Adrenal gland (tissue), 9 donors: ENCODE measurements at regions not wholly inside any gene's neighbourhood (a gene's known extent, or its start where the extent isn't known, plus 50 kb on each side); places are given as distances from the start of the nearest gene placed in this dataset.

ENCODE experiments used
- DNase-seq, 7 donors: peaks; one replicate each; pipeline ENCODE4 v3.0.0-alpha.2; 2019 to 2020
- H3K27ac ChIP-seq, 5 donors: fragments of 200-600 bp; sonication (generic) in 4 of 5; 1 replicate in 3 of 5; 2 replicates in 2 of 5; pipeline versions ENCODE4 v1.5.1 to v1.8.0; 2016 to 2020; ENCODE audit warnings: mild to moderate bottlenecking in 1 of 5
- H3K27me3 ChIP-seq: fragments of 200-600 bp; 2 replicates; pipeline ENCODE4 v1.8.0; 2021
- H3K36me3 ChIP-seq, 2 donors: fragments of 200-600 bp; replicated peaks in 1 of 2; 1 replicate in 1 of 2; 2 replicates in 1 of 2; pipeline versions ENCODE4 v1.5.1 to v1.8.0; 2018 to 2022
- H3K4me1 ChIP-seq, 2 donors: fragments of 200-600 bp; replicated peaks in 1 of 2; 1 replicate in 1 of 2; 2 replicates in 1 of 2; pipeline versions ENCODE4 v1.5.1 to v1.8.0; 2018 to 2021
- H3K4me3 ChIP-seq, 4 donors: fragments of 200-600 bp; sonication (generic) in 3 of 4; one replicate each; pipeline ENCODE4 v1.5.1; 2016 to 2018
- H3K9me3 ChIP-seq, 3 donors: fragments of 200-600 bp; sonication (generic) in 1 of 3; replicated peaks in 1 of 3; 1 replicate in 2 of 3; 2 replicates in 1 of 3; pipeline versions ENCODE4 v1.5.1 to v1.8.0; 2016 to 2021
- POLR2A ChIP-seq, 2 donors: fragments of 450-650 bp; IDR thresholded peaks; one replicate each; pipeline ENCODE4 v1.6.1; 2017; ENCODE audit warnings: antibody characterized with exemption in 2 of 2, mild to moderate bottlenecking in 2 of 2, moderate library complexity in 1 of 2
- WGBS, 4 donors: extraction: QIAGEN DNeasy Blood & Tissue Kit in 2 of 4; methylation state at CpG; one replicate each; pipeline versions ENCODE4 v1.1.5 to v1.1.7; 2013 to 2017; 5-methylcytosine and 5-hydroxymethylcytosine counted together
- intact Hi-C, 2 donors: fragments of 100-400 bp; cut with DNase I; formaldehyde crosslinking; loops; one replicate each; pipeline versions ENCODE4 v1.14.1 to v1.15.0; 2022 to 2023
- TF ChIP-seq, protein P1 (sequence below), 6 experiments: fragments of 450-650 bp in 4 of 6; fragments of 200-600 bp in 2 of 6; sonication (generic) in 1 of 6; IDR thresholded peaks; 1 replicate in 5 of 6; 2 replicates in 1 of 6; pipeline versions ENCODE4 v1.5.1 to v1.8.0; 2016 to 2021; ENCODE audit warnings: antibody characterized with exemption in 6 of 6, mild to moderate bottlenecking in 2 of 6, moderate library complexity in 1 of 6
- donor health status: healthy with polysubstance abuse.
- donor health status: Bipolar disorder and iron deficiency.
- donor health status: DM: yes; HTN: yes; CAD: no.
- donor health status: DM: no; HTN: no; CAD: no.
- donor health status: DM: no; HTN: no; CAD: no.

GRCh38 chr3:22147161-22147560 lies 396.2 kb upstream of the ZNF385D start:
- Histone ChIP-seq H3K4me3 (no peak overlapping the region), H3K36me3 (no peaks in the 10 kb centered on the region), H3K27me3 (no peaks in the 10 kb centered on the region), H3K9me3 (no peaks in the 10 kb centered on the region), H3K27ac (no peak overlapping the region), H3K4me1 (no peaks in the 10 kb centered on the region)
- TF ChIP-seq, protein P1, sequence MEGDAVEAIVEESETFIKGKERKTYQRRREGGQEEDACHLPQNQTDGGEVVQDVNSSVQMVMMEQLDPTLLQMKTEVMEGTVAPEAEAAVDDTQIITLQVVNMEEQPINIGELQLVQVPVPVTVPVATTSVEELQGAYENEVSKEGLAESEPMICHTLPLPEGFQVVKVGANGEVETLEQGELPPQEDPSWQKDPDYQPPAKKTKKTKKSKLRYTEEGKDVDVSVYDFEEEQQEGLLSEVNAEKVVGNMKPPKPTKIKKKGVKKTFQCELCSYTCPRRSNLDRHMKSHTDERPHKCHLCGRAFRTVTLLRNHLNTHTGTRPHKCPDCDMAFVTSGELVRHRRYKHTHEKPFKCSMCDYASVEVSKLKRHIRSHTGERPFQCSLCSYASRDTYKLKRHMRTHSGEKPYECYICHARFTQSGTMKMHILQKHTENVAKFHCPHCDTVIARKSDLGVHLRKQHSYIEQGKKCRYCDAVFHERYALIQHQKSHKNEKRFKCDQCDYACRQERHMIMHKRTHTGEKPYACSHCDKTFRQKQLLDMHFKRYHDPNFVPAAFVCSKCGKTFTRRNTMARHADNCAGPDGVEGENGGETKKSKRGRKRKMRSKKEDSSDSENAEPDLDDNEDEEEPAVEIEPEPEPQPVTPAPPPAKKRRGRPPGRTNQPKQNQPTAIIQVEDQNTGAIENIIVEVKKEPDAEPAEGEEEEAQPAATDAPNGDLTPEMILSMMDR (IDR thresholded peaks at IDR 0.05): no peak
- TF ChIP-seq POLR2A (IDR thresholded peaks at IDR 0.05): no peak
- intact Hi-C loops: no loop called here
- no peak for DNase-seq
- WGBS, 4 donors: 70 to 86% (median 80%) methylated on average over 3 of the region's 3 CpGs

DNA sequence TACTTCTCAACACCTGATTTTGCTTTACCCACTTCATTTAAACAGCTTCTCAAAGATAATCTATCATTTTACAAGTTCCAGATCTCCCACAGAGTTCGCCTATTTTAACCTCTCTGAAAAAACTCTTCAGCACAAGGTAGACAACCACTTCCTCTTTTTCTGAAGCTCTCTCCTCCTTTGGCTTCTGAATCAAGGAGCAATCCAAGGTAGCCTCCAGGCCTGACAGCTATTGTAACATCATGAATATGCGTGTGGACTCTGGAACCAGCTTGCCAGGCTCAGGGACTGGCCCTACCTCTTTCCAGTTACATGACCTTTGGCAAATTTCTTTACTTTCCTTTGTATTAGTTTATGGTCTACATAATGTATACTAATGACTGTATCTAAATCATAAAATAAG lies 405.9 kb upstream of the ZNF385D start:
- Histone ChIP-seq H3K27me3 (no peaks in the 10 kb centered on the region), H3K9me3 (no peaks in the 10 kb centered on the region), H3K4me1 (no peaks in the 10 kb centered on the region), H3K4me3 (no peak overlapping the region), H3K36me3 (no peaks in the 10 kb centered on the region), H3K27ac (no peak overlapping the region)
- DNase-seq: no peak
- intact Hi-C loops: no loop called here
- TF ChIP-seq, protein P1 (IDR thresholded peaks at IDR 0.05): no peak
- TF ChIP-seq POLR2A (IDR thresholded peaks at IDR 0.05): no peak
- WGBS, 4 donors: 60 to 75% (median 71%) methylated on average over 2 of the region's 2 CpGs

DNA sequence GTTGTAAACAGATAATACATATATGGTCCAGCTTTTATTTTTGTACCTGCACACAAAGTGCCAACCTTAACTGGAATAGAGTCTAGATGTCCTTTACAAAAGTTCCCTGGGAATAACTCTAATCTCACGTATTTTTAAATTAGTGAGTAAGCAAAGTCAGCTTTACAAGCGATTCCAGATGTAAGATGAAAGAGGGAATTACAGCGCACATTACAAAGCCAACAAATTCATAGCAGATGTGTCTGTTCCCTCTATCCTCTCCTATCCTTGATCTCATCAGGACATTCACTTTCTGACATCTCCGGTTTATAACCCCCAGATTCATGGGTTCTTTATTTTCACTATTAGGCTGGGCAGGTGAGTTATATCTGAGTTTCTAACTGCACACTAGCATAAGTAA lies 406.8 kb upstream of the ZNF385D start:
- Histone ChIP-seq H3K27me3 (no peaks in the 10 kb centered on the region), H3K4me1 (no peaks in the 10 kb centered on the region), H3K36me3 (no peaks in the 10 kb centered on the region), H3K4me3 (no peak overlapping the region), H3K9me3 (no peaks in the 10 kb centered on the region), H3K27ac (no peak overlapping the region)
- no peak for DNase-seq
- TF ChIP-seq, protein P1 (IDR thresholded peaks at IDR 0.05): no peak
- TF ChIP-seq POLR2A (IDR thresholded peaks at IDR 0.05): no peak
- intact Hi-C loops: no loop called here
- 76 to 83% (median 79%) methylated on average over 4 of the region's 4 CpGs for WGBS, 4 donors

GRCh38 chr3:22159004-22159695 lies 408.1 kb upstream of the ZNF385D start:
- Histone ChIP-seq H3K27me3 (no peaks in the 10 kb centered on the region), H3K4me3 (no peak overlapping the region), H3K27ac (no peak overlapping the region), H3K9me3 (no peaks in the 10 kb centered on the region), H3K4me1 (no peaks in the 10 kb centered on the region), H3K36me3 (no peaks in the 10 kb centered on the region)
- 64 to 70% (median 69%) methylated on average over 5 of the region's 5 CpGs for WGBS, 4 donors
- no peak for DNase-seq
- intact Hi-C loops: no loop called here
- TF ChIP-seq, protein P1 (IDR thresholded peaks at IDR 0.05): no peak
- TF ChIP-seq POLR2A (IDR thresholded peaks at IDR 0.05): no peak
